ENCODE measurements at regions not wholly inside any gene's neighbourhood (a gene's known extent, or its start where the extent isn't known, plus 50 kb on each side); places are given as distances from the start of the nearest gene placed in this dataset.

DNA sequence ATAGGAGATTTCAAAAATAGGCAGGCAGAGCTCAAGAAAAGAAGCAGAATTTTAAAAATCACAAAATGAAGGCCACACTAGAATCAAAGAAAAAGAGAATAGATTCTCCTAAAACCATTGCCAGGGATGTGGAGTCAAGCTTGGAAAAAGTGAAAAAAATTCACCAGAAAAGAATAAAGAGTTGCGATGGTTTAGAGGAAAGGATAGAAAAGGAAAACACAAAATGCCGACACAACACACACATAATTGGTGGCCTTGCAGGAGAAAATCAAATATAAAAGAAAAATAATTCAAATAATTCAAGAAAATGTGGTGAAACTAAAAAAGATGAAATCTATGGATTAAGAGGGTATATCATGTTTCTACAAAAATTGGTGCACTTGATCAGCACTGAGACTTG is 181.6 kb upstream of the C14orf180 start:
- H3K9me3 ChIP-seq (replicated peaks in 1 of 2; ENCODE audit: control insufficient read depth in 1 of 2, insufficient read depth in 1 of 2, low read length in 2 of 2) = peaks cover 11 to 37% of the 10 kb centered on the region in 2 donors
- Mint-ChIP-seq H3K9me3 (peaks cover 18 to 34% (median 29%) of the 10 kb centered on the region in 7 donors), H3K4me3 (no peak overlapping the region), H3K4me1 (peaks cover 20% of the 10 kb centered on the region), H3K27ac (no peak overlapping the region), H3K36me3 (no peaks in the 10 kb centered on the region), H3K27me3 (ENCODE audit: low read depth in 3 of 3) (peaks cover 13 to 21% (median 19%) of the 10 kb centered on the region in 3 donors)
- DNase-seq = no peak
- no peak overlapping the region for H3K27ac ChIP-seq (ENCODE audit: low read depth in 1 of 2, low read length in 2 of 2)
- H3K27me3 ChIP-seq (ENCODE audit: control insufficient read depth in 2 of 2, insufficient read depth in 2 of 2, low read length in 2 of 2) = no peaks in the 10 kb centered on the region
- H3K36me3 ChIP-seq (replicated peaks in 1 of 2; ENCODE audit: control insufficient read depth in 1 of 2, insufficient read depth in 2 of 2, low read length in 2 of 2) = no peaks in the 10 kb centered on the region
- TF ChIP-seq, protein P1, sequence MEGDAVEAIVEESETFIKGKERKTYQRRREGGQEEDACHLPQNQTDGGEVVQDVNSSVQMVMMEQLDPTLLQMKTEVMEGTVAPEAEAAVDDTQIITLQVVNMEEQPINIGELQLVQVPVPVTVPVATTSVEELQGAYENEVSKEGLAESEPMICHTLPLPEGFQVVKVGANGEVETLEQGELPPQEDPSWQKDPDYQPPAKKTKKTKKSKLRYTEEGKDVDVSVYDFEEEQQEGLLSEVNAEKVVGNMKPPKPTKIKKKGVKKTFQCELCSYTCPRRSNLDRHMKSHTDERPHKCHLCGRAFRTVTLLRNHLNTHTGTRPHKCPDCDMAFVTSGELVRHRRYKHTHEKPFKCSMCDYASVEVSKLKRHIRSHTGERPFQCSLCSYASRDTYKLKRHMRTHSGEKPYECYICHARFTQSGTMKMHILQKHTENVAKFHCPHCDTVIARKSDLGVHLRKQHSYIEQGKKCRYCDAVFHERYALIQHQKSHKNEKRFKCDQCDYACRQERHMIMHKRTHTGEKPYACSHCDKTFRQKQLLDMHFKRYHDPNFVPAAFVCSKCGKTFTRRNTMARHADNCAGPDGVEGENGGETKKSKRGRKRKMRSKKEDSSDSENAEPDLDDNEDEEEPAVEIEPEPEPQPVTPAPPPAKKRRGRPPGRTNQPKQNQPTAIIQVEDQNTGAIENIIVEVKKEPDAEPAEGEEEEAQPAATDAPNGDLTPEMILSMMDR (IDR thresholded peaks at IDR 0.05) = no peak
- intact Hi-C loops (cut with micrococcal nuclease) = no loop called here
- no CpG with 5 or more reads among the region's 2 CpGs for WGBS (ENCODE audit: insufficient coverage)
- no peaks in the 10 kb centered on the region for H4K20me1 ChIP-seq (ENCODE audit: insufficient read depth, low read length)
- H3K4me1 ChIP-seq (ENCODE audit: control insufficient read depth in 1 of 2, insufficient read depth in 2 of 2, low read length in 2 of 2) = peaks cover 7 to 13% of the 10 kb centered on the region in 2 donors
- H3K79me2 ChIP-seq (ENCODE audit: insufficient read depth, low read length) = no peaks in the 10 kb centered on the region
- no peak overlapping the region for H3K9ac ChIP-seq (ENCODE audit: insufficient read depth, low read length, poor library complexity, severe bottlenecking)
- no peak overlapping the region for H2AFZ ChIP-seq (ENCODE audit: insufficient read depth, low read depth, low read length, poor library complexity, severe bottlenecking)
- H3K4me3 ChIP-seq (replicated peaks in 1 of 3; ENCODE audit: low read depth in 2 of 3, low read length in 3 of 3) = no peak overlapping the region
- H3K4me2 ChIP-seq (replicated peaks; ENCODE audit: extremely low read depth, low read length, poor library complexity, severe bottlenecking) = no peak overlapping the region

DNA sequence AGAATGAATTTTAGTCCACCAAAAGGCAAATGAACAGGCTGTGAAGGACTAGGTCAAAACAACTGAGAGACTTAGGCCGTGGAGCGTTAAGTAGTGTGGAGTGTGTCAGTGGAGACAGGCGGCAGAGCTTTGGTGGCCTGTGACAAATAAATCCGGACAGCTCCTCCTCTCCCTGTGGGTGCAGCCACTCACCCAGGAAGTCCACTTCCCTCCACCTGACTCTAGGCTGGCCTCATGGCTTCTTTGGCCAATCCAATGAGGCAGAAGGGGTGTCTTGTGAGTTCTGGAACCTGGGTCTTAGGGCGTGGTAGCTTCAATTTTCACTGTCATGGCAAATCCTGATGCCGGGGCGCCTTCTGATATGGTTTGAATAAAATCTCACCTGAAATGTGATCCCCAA is 180.9 kb upstream of the C14orf180 start:
- Histone ChIP-seq H3K4me3 (replicated peaks in 1 of 3; ENCODE audit: low read depth in 2 of 3, low read length in 3 of 3) (no peak overlapping the region), H3K27ac (ENCODE audit: low read depth in 1 of 2, low read length in 2 of 2) (no peak overlapping the region), H2AFZ (ENCODE audit: insufficient read depth, low read depth, low read length, poor library complexity, severe bottlenecking) (no peak overlapping the region), H3K9me3 (replicated peaks in 1 of 2; ENCODE audit: control insufficient read depth in 1 of 2, insufficient read depth in 1 of 2, low read length in 2 of 2) (peaks cover 11 to 37% of the 10 kb centered on the region in 2 donors), H3K27me3 (ENCODE audit: control insufficient read depth in 2 of 2, insufficient read depth in 2 of 2, low read length in 2 of 2) (no peaks in the 10 kb centered on the region), H3K9ac (ENCODE audit: insufficient read depth, low read length, poor library complexity, severe bottlenecking) (no peak overlapping the region), H3K4me1 (ENCODE audit: control insufficient read depth in 1 of 2, insufficient read depth in 2 of 2, low read length in 2 of 2) (peaks cover 5 to 10% of the 10 kb centered on the region in 2 donors), H4K20me1 (ENCODE audit: insufficient read depth, low read length) (no peaks in the 10 kb centered on the region), H3K79me2 (ENCODE audit: insufficient read depth, low read length) (no peaks in the 10 kb centered on the region), H3K36me3 (replicated peaks in 1 of 2; ENCODE audit: control insufficient read depth in 1 of 2, insufficient read depth in 2 of 2, low read length in 2 of 2) (no peaks in the 10 kb centered on the region), H3K4me2 (replicated peaks; ENCODE audit: extremely low read depth, low read length, poor library complexity, severe bottlenecking) (no peak overlapping the region)
- H3K36me3 Mint-ChIP-seq = no peaks in the 10 kb centered on the region
- TF ChIP-seq, protein P1 (IDR thresholded peaks at IDR 0.05) = no peak
- intact Hi-C loops (cut with micrococcal nuclease) = no loop called here
- peaks cover 18 to 34% (median 29%) of the 10 kb centered on the region in 7 donors for H3K9me3 Mint-ChIP-seq
- H3K4me1 Mint-ChIP-seq = peaks cover 17% of the 10 kb centered on the region
- no peak overlapping the region for H3K4me3 Mint-ChIP-seq
- H3K27ac Mint-ChIP-seq = no peak overlapping the region
- 70% methylated on average over 4 of the region's 7 CpGs for WGBS (ENCODE audit: insufficient coverage)
- H3K27me3 Mint-ChIP-seq (ENCODE audit: low read depth in 3 of 3) = peaks cover 13 to 19% (median 17%) of the 10 kb centered on the region in 3 donors
- no peak for DNase-seq

All from CD14-positive monocyte (primary cell).